ENCODE measurements at regions not wholly inside any gene's neighbourhood (a gene's known extent, or its start where the extent isn't known, plus 50 kb on each side); places are given as distances from the start of the nearest gene placed in this dataset.

GRCh38 chr4:159445692-159446091 is 342.8 kb downstream of the RAPGEF2 start:
- no peak for DNase-seq

- DNase-seq = peak; percentile 35
Observed at GRCh38 chr4:159446266-159446976, 343.5 kb downstream of the RAPGEF2 start.

- no peak for DNase-seq
Observed at GRCh38 chr4:159447296-159447695, 344.4 kb downstream of the RAPGEF2 start.

- no peak for DNase-seq
Observed at GRCh38 chr4:159451006-159451405, 348.1 kb downstream of the RAPGEF2 start.

- DNase-seq = no peak
Observed at GRCh38 chr4:159455675-159456237, 352.9 kb downstream of the RAPGEF2 start.

- no peak for DNase-seq
Observed at GRCh38 chr4:159460371-159460770, 357.5 kb downstream of the RAPGEF2 start.

GRCh38 chr4:159463235-159463634 is 360.4 kb downstream of the RAPGEF2 start:
- no peak for DNase-seq

- DNase-seq = no peak
Observed at GRCh38 chr4:159464302-159464701, 361.4 kb downstream of the RAPGEF2 start.

- no peak for DNase-seq
Observed at GRCh38 chr4:159476886-159477285, 374.0 kb downstream of the RAPGEF2 start.

- no peak for DNase-seq
Observed at GRCh38 chr4:159480826-159481225, 377.9 kb downstream of the RAPGEF2 start.

- no peak for DNase-seq
Observed at GRCh38 chr4:159481936-159482335, 379.1 kb downstream of the RAPGEF2 start.

- DNase-seq = no peak
Observed at GRCh38 chr4:159483110-159483781, 380.4 kb downstream of the RAPGEF2 start.

- no peak for DNase-seq
Observed at GRCh38 chr4:159483782-159484741, 381.2 kb downstream of the RAPGEF2 start.

- DNase-seq = no peak
Observed at GRCh38 chr4:159484864-159485263, 382.0 kb downstream of the RAPGEF2 start.

- DNase-seq = peak; percentile 31
Observed at GRCh38 chr4:159487284-159487747, 384.4 kb downstream of the RAPGEF2 start.

- DNase-seq = no peak
Observed at GRCh38 chr4:159489646-159490045, 386.8 kb downstream of the RAPGEF2 start.

- DNase-seq = no peak
Observed at GRCh38 chr4:159495515-159496236, 392.8 kb downstream of the RAPGEF2 start.

- DNase-seq = no peak
Observed at GRCh38 chr4:159496248-159496647, 393.4 kb downstream of the RAPGEF2 start.

- DNase-seq = no peak
Observed at GRCh38 chr4:159497936-159498335, 395.1 kb downstream of the RAPGEF2 start.

- DNase-seq = no peak
Observed at GRCh38 chr4:159498446-159499115, 395.7 kb downstream of the RAPGEF2 start.

- no peak for DNase-seq
Observed at GRCh38 chr4:159500861-159501260, 398.0 kb downstream of the RAPGEF2 start.

Measured in CD4-positive, alpha-beta T cell treated with Interleukin-10 for 1 hour (primary cell).